ENCODE measurements at regions not wholly inside any gene's neighbourhood (a gene's known extent, or its start where the extent isn't known, plus 50 kb on each side); places are given as distances from the start of the nearest gene placed in this dataset.
"Not testable (repeated sequence)": the region's sequence is repeated elsewhere in the genome, so short reads cannot be mapped to it uniquely, and the experiment has no call there.

DNA sequence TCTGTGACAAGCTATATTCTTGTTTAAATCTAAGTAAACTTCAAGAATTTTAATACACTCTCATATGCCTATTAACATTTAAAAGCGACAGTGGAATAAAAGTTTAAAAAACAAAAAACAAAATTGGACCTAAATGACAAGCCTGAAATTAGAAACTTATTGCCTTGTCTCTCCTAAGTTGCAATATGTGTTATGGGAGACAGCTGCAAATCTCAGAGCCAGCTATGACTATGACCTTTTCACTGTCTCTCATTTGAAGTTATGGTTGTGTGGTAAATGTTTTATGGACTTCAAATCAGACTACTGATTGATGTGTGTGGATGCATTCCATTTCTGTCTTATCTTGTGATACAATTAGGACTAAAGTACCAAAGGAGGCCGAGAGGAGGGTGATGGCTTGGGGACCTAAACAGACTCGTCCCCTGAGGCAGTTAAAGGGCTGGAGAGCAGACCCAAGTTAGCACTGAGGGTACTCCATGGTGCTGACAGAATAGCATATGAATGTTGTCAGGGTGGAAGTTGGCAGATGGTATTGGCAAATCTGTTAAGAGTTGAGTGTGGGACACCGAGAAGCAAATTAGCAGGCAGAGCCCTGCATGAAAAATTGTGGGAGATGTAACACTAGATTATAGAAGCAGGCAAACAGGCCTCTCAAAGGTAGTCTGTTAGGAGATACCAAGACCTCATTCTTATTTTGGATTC is 930.1 kb upstream of the MAN1A1 start:
- TF ChIP-seq, protein P1, sequence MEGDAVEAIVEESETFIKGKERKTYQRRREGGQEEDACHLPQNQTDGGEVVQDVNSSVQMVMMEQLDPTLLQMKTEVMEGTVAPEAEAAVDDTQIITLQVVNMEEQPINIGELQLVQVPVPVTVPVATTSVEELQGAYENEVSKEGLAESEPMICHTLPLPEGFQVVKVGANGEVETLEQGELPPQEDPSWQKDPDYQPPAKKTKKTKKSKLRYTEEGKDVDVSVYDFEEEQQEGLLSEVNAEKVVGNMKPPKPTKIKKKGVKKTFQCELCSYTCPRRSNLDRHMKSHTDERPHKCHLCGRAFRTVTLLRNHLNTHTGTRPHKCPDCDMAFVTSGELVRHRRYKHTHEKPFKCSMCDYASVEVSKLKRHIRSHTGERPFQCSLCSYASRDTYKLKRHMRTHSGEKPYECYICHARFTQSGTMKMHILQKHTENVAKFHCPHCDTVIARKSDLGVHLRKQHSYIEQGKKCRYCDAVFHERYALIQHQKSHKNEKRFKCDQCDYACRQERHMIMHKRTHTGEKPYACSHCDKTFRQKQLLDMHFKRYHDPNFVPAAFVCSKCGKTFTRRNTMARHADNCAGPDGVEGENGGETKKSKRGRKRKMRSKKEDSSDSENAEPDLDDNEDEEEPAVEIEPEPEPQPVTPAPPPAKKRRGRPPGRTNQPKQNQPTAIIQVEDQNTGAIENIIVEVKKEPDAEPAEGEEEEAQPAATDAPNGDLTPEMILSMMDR (IDR thresholded peaks at IDR 0.05; ENCODE audit: low read depth, low read length, missing control alignments) = no peak
- in situ Hi-C loops (cut with HindIII; ENCODE audit: low sequenced_read_pairs) = no loop called here
- DNase-seq (ENCODE audit: low read depth) = no peak
- no peak overlapping the region for H3K4me3 ChIP-seq (ENCODE audit: low read depth, low read length)

DNA sequence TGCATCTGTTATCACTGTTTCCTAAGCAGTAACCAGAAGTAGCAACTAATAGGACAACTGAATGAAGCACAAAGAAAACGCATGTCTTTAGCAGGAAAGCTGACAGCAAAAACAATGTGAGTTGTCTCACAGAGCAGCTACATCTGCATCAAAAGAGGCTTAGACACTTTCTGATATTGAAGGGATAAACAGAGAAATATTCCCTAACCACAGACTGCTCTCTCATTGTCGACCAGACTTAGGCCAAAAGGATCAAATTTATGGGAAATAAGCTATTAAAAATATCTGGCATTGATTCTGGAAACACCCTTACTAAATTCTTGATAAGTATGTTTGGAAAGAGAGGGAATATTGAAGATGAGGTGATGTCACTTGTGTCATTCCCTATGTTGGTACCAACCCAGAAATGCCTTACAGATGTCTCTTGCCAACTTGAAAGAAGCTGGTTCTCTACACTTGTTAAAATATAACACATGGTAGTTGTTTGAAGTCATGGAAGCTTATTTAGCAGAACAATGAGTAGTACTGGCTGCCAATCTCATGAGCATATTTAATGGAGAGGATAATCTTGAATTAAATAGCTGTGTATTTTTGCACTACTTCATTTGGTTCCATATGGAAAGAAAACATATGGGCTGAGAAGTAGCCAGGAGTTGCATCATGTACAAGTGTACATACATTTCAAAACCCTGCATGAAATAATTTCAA is 929.3 kb upstream of the MAN1A1 start:
- TF ChIP-seq, protein P1 (IDR thresholded peaks at IDR 0.05; ENCODE audit: low read depth, low read length, missing control alignments) = no peak
- H3K4me3 ChIP-seq (ENCODE audit: low read depth, low read length) = no peak overlapping the region

DNA sequence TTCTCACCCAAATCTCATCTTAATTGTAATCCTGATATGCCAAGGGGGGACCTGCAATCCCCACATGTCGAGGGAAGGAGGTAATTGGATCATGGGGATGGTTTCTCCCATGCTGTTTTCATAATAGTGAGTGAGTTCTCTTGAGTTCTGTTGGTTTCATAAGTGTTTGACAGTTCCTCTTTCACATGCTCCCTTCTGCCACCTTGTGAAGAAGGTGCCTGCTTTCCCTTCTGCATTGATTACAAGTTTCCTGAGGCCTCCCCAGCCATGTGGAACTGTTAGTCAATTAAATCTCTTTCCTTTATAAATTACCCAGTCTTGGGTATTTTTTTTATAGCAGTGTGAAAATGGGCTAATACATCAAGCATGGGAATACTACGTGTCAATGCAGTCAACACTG is 925.0 kb upstream of the MAN1A1 start:
- H3K4me3 ChIP-seq (ENCODE audit: low read depth, low read length) = no peak overlapping the region
- TF ChIP-seq, protein P1 (IDR thresholded peaks at IDR 0.05; ENCODE audit: low read depth, low read length, missing control alignments) = no peak
- in situ Hi-C loops (cut with HindIII; ENCODE audit: low sequenced_read_pairs) = no loop called here
- DNase-seq (ENCODE audit: low read depth) = no peak

More for the DNA sequence above, 929.3 kb upstream of the MAN1A1 start:
- DNase-seq (ENCODE audit: low read depth) = no peak
- in situ Hi-C loops (cut with HindIII; ENCODE audit: low sequenced_read_pairs) = no loop called here

DNA sequence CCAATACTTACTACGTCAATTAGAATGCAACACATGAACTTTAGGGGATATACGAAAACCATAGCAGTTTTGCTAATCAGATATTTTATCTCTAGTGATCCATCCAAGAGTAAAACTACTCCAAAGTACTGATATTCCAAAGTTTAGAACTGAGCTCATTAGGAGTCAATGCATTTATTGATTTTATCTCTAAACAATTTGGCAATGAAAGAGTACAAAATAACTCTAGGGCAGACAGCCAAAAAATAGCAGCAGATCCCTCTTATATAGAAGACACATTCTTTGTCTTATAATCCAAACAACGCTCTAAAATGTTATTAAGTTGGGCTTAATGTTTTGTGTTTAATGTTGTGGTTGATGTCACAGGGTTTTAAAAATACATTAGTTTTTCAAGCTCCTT is 923.9 kb upstream of the MAN1A1 start:
- in situ Hi-C loops (cut with HindIII; ENCODE audit: low sequenced_read_pairs) = no loop called here
- TF ChIP-seq, protein P1 (IDR thresholded peaks at IDR 0.05; ENCODE audit: low read depth, low read length, missing control alignments) = no peak
- DNase-seq (ENCODE audit: low read depth) = no peak
- H3K4me3 ChIP-seq (ENCODE audit: low read depth, low read length) = no peak overlapping the region

DNA sequence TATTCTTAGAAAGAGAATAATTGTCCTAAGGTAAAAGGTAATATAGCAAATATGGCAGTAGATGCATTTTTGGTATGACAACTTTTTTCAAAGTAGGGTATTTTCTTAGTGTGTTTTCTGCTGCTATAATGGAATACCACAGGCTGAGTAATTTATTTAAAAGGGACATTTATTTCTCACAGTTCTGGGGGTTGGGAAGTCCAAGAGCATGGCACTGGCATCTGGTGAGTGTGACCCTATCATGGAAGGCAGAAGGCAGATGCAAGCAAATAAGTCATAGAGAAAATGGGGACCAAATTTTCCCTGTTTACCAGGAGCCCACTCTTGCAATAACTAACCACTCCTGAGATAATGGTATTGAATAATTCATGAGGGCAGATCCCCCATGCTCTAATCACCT is 922.5 kb upstream of the MAN1A1 start:
- in situ Hi-C loops (cut with HindIII; ENCODE audit: low sequenced_read_pairs) = no loop called here
- TF ChIP-seq, protein P1 (IDR thresholded peaks at IDR 0.05; ENCODE audit: low read depth, low read length, missing control alignments) = no peak
- DNase-seq (ENCODE audit: low read depth) = no peak
- no peak overlapping the region for H3K4me3 ChIP-seq (ENCODE audit: low read depth, low read length)

DNA sequence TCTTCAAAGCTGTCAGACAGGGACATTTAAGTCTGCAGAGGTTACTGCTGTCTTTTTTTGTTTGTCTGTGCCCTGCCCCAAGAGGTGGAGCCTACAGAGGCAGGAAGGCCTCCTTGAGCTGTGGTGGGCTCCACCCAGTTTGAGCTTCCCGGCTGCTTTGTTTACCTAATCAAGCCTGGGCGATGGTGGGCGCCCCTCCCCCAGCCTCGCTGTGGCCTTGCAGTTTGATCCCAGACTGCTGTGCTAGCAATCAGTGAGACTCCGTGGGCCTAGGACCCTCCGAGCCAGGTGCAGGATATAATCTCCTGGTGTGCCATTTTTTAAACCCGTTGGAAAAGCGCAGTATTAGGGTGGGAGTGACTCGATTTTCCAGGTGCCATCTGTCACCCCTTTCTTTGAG is 918.7 kb upstream of the MAN1A1 start:
- H3K4me3 ChIP-seq (ENCODE audit: low read depth, low read length); DNase-seq (ENCODE audit: low read depth); in situ Hi-C loops (cut with HindIII; ENCODE audit: low sequenced_read_pairs): not testable (repeated sequence)

DNA sequence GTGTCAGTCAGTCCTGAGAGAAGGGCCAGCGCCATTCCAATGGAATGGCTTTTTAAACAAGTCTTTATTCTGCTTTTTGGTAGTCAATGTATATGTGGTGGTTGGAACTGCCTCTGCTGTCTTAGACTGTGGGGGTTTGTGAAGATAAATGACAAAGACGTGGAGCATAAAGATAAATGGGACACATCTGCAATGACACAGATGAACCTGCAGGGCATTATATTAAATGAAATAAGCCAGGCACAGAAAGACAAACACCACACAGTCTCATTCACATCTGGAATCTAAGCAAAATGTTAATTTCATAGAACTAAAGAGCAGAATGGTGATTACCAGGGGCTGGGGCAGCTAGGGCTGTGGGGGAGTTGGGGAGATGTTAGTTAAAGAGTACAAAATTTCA is 912.8 kb upstream of the MAN1A1 start:
- H3K4me3 ChIP-seq (ENCODE audit: low read depth, low read length) = no peak overlapping the region
- DNase-seq (ENCODE audit: low read depth) = no peak
- TF ChIP-seq, protein P1 (IDR thresholded peaks at IDR 0.05; ENCODE audit: low read depth, low read length, missing control alignments) = no peak
- in situ Hi-C loops (cut with HindIII; ENCODE audit: low sequenced_read_pairs) = no loop called here
